DMS 273 treated with DMSO at 0.1 percent for 48 hours (cell line): ENCODE measurements at regions not wholly inside any gene's neighbourhood (a gene's known extent, or its start where the extent isn't known, plus 50 kb on each side); places are given as distances from the start of the nearest gene placed in this dataset.
A peak's percentile ranks its signal among the peaks of the same experiment; 100 is the strongest.

Experiments used
- DNase-seq: peaks from one replicate; lab custom pipeline; 2025; lab: John Stamatoyannopoulos, UW

DNA sequence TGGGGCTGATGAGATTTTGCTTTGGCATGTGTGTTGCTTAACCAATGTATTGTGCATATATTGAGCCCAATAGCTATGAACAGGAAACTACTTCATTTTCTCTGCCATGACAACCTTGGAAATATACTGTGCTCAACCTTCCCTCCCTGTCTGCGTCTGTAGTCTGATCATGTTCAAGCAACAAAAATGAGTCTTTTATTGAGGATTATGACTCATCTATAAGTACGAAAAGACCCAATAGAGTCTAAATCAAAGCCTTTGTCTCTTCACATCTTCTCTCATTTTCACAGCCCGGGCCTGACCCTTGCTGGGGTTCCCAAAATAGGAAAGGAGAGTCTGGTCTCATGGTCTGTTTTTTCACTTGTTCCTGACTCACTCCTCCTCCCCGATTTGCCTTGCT, 158.2 kb downstream of the CAND1 start:
- DNase-seq, result no peak

DNA sequence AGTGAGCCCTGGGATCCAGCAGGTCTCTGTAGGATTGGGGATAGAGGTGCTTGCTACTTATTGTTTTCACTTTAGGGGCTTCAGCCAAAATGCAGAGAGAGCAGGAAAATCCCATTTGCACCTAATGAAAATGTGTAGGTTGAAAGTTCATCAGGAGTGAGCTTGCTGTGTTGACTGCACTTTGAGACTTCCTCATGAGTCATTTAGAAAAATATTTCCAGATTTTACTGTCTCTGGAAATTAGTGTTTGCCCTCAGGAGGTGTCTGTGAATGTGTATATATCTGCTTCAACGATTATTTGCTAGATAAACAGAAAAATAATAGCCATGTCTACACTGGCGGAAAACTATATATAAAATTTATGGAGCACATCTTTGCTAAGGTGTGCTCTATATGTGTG, 159.3 kb downstream of the CAND1 start:
- no peak for DNase-seq

DNA sequence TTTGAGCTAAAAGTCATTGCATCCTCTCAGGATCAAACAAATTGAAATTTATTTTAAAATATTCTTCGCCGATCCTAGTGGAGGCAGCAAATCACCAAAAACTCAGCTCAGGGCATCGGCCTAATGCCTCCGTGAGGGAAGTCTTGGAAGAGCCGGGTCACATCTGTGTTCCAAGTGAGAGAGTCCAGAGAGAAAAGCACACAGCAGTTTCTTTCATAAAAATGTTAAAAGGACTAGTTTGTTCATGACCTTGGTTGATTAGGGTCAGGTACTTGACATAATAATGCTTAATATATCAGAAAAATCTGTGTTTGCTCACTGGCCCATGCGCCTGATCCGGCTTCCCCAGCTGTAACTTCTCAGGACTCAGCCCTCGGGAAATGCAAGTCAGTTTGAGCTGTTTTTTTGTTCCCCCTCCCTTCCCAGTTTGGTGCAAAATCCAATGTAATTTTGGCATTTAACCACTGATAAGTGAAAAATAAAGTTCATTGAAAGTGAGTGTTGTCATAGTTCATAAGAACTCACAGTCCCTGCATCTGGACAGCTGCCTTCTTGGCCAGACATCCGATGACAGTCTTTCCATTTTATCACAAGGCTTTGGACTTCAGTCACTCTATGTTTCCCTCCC, 161.7 kb downstream of the CAND1 start:
- no peak for DNase-seq

DNA sequence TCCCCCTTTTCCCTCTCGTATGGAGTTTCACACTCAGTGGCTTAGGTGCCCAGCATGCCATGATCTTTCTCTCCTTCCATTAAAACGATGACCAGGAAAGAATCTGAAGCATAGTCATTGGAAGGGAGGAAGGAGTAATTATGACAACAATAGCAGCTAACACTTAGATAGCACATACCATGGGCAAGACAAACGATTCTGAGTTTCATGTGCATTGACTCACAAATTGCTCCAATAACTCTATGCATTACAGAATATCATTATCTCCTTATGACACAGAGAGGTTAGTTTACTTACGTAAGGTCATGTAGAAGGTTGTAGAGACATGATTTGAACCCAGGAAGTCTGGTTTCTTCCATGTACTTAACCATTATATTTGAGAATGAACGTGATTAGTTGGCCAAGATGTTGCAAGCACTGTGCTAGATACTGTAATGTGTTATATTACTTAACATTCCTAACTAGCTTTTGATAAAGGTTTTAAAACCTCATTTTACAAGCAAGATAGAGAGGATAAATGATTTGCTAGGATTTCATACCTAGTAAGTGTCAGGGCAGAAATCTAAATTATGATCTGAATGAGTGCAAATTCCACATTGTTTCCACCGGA, 162.4 kb downstream of the CAND1 start:
- no peak for DNase-seq

DNA sequence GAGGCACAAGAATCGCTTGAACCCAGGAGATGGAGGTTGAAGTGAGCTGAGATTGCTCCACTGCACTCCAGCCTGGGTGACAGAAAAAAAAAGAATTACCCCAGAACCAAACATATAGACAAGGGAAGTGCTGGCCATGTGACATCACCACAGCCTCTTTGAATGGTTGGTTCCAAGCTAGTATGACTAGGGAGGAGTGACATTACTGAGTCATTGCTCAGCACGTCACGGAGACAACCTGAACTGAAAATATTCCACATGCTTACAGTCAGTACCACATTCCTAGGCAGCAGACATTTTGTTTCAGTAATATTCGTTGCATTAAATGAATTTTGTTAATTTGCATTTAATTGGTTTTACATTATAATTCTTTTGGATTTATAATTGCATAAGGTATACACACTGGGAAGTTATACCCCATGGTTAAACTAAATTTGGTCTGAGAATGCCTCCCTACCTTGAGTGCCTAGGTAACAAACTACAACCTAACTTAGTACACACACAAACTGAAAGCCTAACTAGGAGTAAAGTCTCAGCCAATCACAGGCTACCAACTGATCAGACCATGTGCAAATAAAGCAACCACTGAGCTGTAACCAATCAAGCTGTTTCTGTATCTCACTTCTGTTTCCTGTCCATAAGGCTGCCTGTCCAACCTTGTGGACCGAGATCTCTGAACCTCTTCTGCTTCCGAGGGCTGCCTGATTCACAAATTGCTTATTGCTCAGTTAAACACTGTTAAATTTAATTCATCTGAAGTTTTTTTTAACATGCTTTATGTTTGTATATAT, 164.4 kb downstream of the CAND1 start:
- no peak for DNase-seq

DNA sequence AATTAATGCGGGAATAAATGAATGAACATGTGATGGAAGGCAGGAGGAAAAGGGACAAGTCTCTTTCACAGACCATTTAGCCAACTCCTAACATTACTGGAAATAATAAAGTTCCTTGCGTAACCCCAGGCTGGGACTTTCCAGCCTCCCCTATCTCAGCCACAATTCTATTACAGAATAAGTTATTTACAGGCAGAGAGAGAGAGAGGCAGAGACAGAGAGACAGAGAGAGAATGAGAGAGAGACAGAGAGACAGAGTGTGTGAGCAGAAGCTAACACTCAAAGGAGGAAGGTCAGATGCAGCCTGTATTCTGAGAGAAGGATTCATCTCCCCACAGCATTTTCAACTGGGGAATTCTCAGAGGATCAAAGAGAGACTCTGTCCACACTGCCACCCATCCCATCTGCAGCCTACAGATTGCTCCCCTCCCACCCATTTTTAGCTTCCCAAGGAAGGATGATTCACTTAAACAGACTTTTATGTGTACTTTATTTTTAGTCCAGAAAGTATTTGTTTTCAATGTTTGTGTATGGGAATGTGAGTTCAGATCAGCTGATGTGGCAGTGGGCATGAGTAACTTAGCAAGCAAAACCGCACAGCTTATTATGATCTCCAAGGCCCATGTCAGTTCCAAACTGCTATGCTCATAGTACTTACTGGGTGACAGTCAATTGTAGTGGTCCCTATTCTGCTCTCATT, 165.7 kb downstream of the CAND1 start:
- no peak for DNase-seq

DNA sequence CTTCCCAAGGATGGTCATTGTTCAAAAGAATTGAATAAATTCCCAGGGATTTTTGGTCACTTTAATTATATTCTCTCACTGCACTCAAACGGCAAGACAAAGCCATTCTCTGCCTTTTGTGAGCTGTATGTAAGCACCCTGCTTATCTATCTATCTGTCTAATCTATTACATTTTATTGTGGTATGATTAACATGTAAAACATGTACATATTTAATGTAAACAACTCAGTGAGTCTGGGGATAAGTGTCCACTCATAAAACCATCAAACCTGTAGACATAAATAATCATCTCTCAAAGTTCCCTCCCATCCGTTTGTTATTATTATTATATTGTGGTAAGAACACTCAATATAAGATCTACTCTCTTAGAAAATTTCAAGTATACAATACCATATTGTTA, 167.1 kb downstream of the CAND1 start:
- no peak for DNase-seq

DNA sequence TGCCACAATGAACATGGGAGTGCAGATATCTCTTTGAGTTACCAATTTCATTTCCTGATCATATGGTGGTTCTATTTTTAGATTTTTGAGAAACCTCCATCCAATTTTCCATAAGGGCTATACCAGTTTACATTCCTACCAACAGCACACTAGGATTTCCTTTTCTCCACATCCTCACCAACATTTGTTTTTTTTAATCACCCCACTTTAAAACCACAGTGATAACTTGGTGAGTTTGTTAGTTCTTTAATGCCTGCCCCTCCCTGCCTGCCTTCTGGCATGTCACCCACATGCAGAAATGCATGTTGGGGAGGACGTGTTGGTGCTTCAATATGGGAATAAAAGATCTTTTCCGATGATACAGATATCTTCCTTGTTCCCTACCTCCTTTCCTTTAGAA, 167.9 kb downstream of the CAND1 start:
- no peak for DNase-seq

DNA sequence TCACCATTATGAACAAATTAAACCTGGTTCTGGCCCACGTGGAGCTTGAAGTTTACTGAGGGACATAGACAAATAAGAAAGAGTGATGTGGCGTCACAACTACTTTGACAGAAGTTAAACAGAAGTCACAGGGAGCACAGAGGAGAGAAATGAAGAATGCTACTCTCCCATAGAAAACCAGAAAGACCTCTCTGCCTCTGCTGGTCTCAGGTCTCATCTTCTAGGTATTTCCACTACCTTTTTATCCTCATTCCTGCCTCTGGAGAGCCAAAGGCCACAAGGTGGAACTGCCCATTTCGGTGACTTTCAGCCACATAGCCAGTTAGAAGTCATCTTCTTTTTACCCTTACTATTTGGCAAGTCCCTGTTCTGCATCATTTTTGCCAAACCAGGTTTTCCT, 170.5 kb downstream of the CAND1 start:
- no peak for DNase-seq

DNA sequence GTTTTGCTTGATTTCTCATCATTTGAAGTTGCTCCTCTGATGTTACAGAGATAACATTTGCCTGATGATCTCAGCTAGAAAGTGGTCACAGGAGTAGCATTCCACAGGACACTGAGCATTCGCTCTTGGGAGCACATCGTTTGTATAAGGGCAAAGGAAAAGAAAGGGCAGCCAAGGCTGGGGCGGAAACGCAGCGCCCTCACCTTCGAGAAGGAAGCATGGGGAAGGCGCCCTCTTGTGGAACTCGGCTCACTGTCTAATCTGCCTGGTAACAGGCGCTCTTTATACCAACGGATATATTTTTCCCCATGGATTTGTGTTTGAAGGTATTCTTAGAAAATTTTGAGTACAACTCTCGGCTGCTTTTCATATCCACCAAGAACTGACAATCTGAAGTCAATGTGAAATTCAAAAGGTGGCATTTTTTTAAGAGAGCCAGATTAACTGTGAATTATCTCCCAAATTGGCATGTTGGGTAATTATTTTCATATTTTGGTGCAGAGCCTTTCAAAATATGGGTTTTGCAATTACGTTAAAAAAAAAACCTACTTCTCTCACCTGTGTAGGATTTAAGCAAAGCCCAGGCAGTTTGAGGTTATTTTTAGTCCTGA, 172.7 kb downstream of the CAND1 start:
- DNase-seq, result peak; percentile 49

DNA sequence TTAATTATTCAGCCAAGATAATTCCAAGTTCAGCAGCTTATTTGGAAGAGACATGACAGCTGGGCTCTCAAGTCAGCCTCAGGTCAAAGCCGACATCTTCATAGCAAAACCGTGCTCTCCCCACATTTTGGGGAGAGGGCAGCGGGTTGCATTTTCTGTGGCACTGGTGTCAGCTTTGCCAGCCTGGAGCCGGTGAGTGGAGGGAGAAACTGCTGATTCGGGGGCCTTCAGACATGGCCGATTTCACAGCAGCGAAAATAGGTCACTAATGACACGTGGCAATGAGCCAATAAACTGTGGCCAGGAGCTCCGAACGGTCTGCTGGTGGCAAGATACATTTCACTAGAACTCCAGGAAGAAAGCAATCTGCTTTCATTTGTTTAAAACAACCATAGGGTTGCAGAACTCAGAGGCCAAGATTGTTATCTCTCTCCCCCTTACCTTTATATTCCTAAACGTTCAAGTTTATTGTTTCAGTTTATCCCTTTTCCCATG, 173.2 kb downstream of the CAND1 start:
- peak; percentile 64 for DNase-seq

DNA sequence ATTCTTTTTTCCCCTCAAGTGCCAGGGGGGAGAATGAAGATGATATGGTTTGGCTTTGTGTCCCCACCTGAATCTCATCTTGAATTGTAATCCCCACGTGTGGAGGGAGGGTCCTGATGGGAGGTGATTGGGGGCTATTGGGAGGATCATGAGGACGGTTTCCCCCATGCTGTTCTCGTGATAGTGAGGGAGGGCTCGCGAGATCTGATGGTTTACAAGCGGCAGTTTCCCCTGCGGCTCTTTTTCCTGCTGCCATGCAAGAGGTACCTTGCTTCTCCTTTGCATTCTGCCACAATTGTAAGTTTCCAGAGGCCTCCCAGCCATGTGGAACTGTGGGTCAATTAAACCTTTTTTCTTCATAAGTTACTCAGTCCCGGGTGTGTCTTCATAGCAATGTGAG, 173.7 kb downstream of the CAND1 start:
- DNase-seq, result no peak

DNA sequence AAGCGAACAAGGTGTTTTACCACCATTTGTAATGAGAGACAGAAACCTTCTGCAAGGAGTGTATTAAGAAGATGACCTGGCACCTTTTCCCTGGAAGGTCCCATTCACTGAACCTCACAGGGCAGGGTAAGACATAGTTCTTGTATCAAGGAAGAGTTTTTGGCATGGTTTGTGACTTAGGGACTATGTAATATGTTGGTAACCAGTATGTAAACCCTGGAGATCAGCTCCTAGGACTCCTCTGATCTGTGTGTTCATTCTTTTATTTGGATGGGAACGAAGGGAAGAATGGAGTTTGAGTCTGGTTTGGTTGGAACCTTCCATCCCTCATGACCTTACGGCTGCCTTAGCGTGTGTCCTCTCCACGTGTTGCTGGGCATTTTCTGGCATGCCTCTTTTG, 175.4 kb downstream of the CAND1 start:
- no peak for DNase-seq

DNA sequence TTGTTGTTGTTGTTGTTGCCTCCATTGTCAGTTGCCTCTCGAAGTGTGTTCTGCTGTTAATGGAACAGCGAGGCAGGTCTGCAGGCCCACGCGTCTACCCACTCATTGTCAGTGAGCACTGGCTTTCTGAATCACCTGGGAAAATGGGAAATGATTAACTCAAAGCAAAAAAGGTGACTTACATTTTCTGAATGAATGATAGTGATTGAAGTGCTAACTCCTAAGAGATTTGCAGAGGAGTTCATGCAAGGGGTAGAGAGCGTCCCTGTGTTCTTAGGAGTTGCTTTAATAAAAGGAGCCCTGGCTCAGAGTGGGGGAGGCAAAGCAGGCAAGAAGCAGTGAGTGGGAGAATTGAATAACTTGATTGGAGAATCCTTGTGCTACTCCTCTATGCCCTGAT, 177.6 kb downstream of the CAND1 start:
- no peak for DNase-seq

DNA sequence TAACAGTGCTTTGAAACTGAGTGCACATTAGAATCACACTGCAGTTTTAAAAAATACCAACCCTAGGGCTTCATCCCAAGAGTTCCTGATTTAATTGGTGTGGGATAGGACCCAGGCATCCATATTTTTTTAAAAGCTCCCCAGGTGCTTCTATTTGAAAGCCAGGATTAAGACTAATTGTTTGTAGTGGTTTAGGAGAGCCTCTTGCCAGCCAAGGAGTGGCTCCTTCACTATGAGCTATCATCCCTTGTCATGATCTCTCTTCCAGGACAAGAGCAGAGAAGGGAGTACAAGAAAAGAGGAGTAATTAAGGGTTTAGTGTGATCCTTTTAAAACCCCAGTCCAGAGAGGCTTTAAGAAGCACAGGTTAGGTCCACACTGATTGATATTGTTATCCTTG, 178.0 kb downstream of the CAND1 start:
- DNase-seq, result no peak

DNA sequence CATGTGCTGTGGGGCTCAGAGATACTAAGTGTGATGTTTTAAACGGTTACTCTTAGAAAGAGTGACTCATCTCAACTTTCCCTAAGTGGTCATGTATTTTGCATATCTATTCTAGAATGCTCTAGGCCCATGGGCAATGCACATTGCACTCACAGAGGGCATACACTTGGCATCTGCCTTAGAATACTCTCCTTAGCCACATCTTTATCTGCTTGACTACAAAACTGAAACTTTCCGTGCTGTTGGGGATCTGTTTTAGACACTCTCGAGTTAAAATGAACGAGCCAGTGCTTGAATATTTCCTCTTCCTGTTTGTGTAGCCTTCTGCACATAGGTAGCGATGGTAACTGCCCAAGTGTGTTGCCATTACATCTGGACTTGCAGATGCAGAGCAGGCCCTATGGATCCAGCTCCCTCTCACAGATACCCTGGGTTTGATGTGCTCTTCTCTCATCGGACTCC, 180.5 kb downstream of the CAND1 start:
- DNase-seq, result no peak

DNA sequence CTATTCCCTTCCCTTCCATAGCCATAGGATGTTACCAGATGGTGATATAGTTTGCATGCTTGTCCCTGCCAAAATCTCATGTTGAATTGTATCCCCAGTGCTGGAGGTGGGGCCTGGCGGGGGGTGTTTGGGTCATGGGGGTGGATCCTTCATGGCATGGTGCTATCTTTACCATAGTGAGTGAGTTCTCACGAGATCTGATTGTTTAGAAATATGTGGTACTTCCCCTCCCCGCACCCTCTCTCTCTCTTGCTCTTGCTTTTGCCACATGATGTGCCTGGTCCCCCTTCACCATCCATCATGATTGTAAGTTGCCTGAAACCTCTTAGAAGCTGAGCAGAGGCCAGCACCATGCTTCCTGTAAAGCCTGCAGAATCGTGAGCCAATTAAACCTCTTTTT, 181.3 kb downstream of the CAND1 start:
- no peak for DNase-seq

DNA sequence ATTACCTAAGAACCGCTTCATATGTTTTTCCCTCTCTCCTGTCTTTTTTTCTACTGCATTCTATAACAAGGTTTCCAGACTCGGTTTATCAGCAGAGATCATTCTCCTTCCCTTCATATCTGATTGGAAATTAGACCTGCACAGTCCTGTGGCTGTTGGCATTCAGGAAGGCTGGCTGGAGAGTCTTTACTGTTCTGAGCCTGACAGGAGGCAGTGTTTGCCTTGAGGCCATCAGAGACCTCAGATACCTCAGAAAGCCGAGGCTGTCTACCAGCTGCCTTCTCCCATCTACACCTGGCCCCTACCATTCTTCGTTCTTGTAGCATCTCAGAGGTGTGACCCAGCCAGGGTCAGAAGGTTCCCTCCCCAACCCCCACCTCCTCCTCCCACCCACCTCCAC, 182.0 kb downstream of the CAND1 start:
- no peak for DNase-seq

DNA sequence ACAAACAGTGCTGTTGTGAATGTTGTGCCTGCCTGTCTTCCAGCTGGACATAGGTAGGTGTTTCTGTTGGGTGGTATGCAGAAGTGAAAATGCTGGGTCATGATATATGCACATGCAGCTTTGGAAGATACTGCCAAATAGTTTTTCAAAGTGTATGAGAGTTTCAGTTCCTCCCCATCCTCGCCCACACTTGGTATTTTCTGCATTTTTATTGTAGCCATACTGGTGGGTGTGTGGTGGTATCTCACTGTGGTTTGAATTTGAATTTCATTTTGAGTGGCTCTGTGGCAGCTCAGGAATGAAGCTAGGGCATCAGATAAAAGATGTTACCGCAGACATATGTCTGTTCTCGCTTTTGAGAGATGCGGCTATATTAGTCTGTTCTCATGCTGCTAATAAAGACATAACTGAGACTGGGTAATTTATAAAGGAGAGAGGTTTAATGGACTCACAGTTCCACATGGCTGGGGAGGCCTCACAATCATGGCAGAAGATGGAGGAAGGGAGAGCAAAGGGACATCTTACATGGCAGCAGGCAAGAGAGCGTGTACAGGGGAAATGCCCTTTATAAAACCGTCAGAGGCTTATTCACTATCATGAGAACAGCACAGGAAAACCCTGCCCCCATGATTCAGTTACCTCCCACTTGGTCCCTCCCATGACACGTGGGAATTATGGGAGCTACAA, 183.1 kb downstream of the CAND1 start:
- no peak for DNase-seq

DNA sequence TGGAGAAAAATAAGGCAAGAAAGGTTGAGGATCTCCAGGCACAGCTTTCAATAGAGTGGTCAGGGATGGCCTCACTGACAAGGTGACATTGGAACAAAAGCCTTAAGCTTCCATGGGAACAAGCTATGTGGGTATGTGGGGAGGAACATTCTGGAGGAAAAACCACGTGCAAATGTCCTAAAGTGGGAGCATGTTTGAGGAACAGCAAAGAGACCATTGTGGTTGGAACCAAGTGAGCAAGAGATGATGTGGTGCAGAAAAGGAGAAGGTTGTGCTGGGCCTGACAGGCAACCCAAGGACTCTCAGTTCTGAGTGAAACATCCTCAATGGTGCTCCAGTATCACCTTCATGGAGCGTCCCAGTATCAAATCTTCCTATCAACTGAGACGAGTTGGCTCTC, 184.0 kb downstream of the CAND1 start:
- no peak for DNase-seq

DNA sequence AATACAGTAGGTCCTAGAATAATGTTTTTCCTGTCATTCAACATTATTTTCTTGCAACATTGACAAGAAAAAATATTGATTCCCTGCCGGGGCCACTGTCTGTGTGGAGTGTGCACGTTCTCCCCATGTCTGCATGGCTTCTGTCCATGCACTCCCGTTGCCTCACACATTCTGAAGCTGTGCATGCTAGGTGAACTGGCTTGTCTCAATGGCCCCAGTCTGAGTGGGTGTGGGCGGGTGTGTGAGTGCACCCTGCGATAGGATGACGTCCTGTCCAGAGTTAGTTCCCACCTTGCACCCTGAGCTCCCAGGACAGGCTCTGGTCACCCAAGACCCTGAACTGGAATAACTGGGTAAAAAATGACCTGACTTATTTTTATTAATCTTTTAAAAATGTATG, 186.1 kb downstream of the CAND1 start:
- no peak for DNase-seq
